ENCODE measurements at regions not wholly inside any gene's neighbourhood (a gene's known extent, or its start where the extent isn't known, plus 50 kb on each side); places are given as distances from the start of the nearest gene placed in this dataset.

DNA sequence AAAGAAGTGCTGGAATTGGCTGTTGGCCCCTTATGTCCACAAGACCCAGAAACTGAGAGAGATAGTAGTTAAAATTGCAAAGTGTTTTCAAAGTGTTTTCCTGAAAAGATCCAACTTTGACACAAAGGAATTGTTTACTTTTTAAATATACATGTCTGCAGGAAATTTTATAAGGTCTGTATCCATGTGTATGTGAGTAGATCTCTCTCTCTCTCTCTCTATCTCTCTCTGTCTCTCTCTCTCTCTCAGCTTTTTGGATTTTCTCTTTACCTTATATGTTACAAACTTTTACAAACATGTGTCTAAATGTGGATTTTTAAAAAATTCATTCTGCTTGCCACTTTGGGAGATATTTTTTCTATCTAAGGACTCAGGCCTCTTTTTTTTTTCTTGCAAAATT, 358.6 kb downstream of the SIPA1L2 start:
- Histone ChIP-seq H3K4me2 (ENCODE audit: low read length) (no peak overlapping the region), H3K4me1 (no peaks in the 10 kb centered on the region), H2AFZ (no peak overlapping the region), H3K27ac (no peak overlapping the region), H3K36me3 (ENCODE audit: control insufficient read depth, insufficient read depth, low read length) (no peaks in the 10 kb centered on the region), H3K79me2 (no peaks in the 10 kb centered on the region), H3K9ac (no peak overlapping the region), H3K4me3 (ENCODE audit: low read depth, low read length) (no peak overlapping the region), H3K9me3 (ENCODE audit: control insufficient read depth, low read length) (no peaks in the 10 kb centered on the region), H3K27me3 (ENCODE audit: control insufficient read depth, insufficient read depth, low read length) (no peaks in the 10 kb centered on the region)
- TF ChIP-seq, protein P1, sequence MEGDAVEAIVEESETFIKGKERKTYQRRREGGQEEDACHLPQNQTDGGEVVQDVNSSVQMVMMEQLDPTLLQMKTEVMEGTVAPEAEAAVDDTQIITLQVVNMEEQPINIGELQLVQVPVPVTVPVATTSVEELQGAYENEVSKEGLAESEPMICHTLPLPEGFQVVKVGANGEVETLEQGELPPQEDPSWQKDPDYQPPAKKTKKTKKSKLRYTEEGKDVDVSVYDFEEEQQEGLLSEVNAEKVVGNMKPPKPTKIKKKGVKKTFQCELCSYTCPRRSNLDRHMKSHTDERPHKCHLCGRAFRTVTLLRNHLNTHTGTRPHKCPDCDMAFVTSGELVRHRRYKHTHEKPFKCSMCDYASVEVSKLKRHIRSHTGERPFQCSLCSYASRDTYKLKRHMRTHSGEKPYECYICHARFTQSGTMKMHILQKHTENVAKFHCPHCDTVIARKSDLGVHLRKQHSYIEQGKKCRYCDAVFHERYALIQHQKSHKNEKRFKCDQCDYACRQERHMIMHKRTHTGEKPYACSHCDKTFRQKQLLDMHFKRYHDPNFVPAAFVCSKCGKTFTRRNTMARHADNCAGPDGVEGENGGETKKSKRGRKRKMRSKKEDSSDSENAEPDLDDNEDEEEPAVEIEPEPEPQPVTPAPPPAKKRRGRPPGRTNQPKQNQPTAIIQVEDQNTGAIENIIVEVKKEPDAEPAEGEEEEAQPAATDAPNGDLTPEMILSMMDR (IDR thresholded peaks at IDR 0.05), result no peak

DNA sequence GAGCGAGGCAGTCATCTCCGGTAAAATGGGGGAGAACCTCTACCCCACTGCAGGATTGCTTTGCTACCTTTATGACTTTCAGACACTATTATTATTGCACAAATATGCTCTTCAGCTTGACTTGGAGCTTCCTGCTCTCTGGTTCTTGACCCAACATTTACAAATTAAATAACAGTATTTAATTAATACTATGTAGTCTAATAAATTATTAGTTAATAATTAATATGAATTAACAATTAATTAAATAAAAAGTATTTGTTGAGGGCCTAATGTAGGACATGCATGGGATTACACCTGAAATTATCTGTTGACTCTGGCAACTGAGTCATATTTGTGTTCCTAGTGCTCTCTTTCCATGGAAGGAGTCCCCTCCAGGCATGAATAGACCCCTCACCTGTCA, 359.9 kb downstream of the SIPA1L2 start:
- Histone ChIP-seq H3K9ac (no peak overlapping the region), H2AFZ (no peak overlapping the region), H3K27ac (no peak overlapping the region), H3K9me3 (ENCODE audit: control insufficient read depth, low read length) (no peaks in the 10 kb centered on the region), H3K4me2 (ENCODE audit: low read length) (no peak overlapping the region), H3K4me1 (no peaks in the 10 kb centered on the region), H3K4me3 (ENCODE audit: low read depth, low read length) (no peak overlapping the region), H3K27me3 (ENCODE audit: control insufficient read depth, insufficient read depth, low read length) (no peaks in the 10 kb centered on the region), H3K36me3 (ENCODE audit: control insufficient read depth, insufficient read depth, low read length) (no peaks in the 10 kb centered on the region), H3K79me2 (no peaks in the 10 kb centered on the region)
- TF ChIP-seq, protein P1 (IDR thresholded peaks at IDR 0.05), result no peak

DNA sequence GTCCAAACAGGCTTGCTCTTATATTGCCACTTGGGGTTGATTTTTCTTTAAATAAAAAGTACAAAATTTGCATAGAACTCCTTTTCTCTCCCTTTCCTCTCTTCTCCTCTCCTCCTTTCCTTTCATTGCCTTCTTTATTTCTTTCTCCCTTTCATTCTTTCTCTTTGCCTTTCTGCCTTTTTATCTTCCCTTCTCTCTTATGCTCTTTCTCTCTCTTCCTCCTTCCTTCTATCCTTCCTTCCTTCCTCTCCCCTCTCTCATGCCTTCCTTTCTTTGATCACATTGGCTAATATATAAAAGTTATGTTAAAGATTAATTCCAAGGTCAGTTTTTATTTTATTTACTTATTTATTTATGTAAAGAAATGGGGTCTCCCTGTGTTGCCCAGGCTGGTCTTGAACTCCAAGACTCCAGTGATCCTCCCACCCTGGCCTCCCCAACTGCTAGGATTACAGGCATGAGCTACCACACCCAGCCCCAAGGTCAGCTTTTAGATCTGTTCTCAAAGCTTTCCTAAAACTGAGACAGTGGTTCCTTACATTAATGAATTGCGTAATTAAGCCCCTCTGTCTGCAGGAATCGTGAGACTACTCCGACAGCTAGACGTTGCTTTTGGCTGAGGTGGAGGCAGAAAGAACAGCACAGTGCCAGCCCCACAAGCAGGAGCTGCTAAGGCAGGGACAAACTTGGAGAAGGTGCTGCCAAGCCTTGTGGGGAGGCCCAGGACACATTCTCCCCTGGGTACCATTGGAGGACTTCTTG, 361.9 kb downstream of the SIPA1L2 start:
- no peak overlapping the region for H3K4me2 ChIP-seq (ENCODE audit: low read length)
- no peaks in the 10 kb centered on the region for H3K9me3 ChIP-seq (ENCODE audit: control insufficient read depth, low read length)
- no peak overlapping the region for H2AFZ ChIP-seq
- H3K4me3 ChIP-seq (ENCODE audit: low read depth, low read length), result no peak overlapping the region
- TF ChIP-seq, protein P1 (IDR thresholded peaks at IDR 0.05), result no peak
- H3K9ac ChIP-seq, result no peak overlapping the region
- H3K4me1 ChIP-seq, result no peaks in the 10 kb centered on the region
- H3K79me2 ChIP-seq, result no peaks in the 10 kb centered on the region
- H3K27me3 ChIP-seq (ENCODE audit: control insufficient read depth, insufficient read depth, low read length), result no peaks in the 10 kb centered on the region
- H3K36me3 ChIP-seq (ENCODE audit: control insufficient read depth, insufficient read depth, low read length), result no peaks in the 10 kb centered on the region
- no peak overlapping the region for H3K27ac ChIP-seq

DNA sequence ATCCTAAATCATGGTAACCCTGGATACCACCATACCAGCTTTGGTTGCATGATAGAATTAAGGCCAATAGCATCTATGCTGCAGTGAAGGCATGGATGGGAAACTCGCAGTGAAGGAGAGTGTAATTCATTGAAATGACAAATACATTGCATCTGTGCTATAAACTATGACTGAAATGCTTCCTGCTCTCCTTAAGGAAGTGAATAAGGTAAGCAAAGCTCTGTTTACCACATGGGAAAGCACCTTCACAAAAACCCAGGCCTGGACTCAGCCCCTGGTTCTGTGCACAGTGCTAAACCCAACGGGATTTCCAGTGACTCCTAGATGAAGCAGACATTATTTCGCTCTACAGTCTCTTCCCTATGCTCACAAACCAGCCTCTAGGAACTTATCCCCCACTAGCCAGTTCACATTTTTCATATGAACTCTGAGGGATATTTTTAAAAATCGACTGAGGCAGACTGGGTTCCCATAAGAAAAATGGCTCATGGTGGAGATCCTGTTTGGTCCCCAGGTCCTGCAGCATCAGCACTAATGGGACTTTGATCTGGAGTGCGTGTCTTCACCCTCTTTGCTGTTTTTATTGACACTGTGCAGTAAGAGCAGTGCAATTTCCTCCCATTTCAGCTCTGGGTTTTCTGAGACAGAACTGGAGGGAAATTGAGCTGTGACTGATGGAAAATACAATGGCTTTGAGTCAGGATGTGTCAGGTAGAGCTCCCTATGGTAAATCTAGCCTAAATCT, 362.7 kb downstream of the SIPA1L2 start:
- Histone ChIP-seq H3K9me3 (ENCODE audit: control insufficient read depth, low read length) (no peaks in the 10 kb centered on the region), H3K4me3 (ENCODE audit: low read depth, low read length) (no peak overlapping the region), H3K36me3 (ENCODE audit: control insufficient read depth, insufficient read depth, low read length) (no peaks in the 10 kb centered on the region), H3K9ac (no peak overlapping the region), H3K79me2 (no peaks in the 10 kb centered on the region), H3K4me2 (ENCODE audit: low read length) (no peak overlapping the region), H3K27me3 (ENCODE audit: control insufficient read depth, insufficient read depth, low read length) (no peaks in the 10 kb centered on the region), H3K27ac (no peak overlapping the region), H3K4me1 (no peaks in the 10 kb centered on the region), H2AFZ (no peak overlapping the region)
- TF ChIP-seq, protein P1 (IDR thresholded peaks at IDR 0.05), result no peak
